NB4 (cell line): ENCODE measurements at regions not wholly inside any gene's neighbourhood (a gene's known extent, or its start where the extent isn't known, plus 50 kb on each side); places are given as distances from the start of the nearest gene placed in this dataset.

ENCODE experiments used
- CTCF ChIP-seq: IDR thresholded peaks from one replicate; pipeline ENCODE4 v1.5.1; 2012; ENCODE audit warnings: low read depth, low read length
- MYC ChIP-seq: IDR thresholded peaks from 2 replicates; pipeline ENCODE4 v1.6.1; 2011; ENCODE audit warnings: low read depth, low read length
- POLR2A ChIP-seq: IDR thresholded peaks from 2 replicates; pipeline ENCODE4 v1.6.1; 2011; ENCODE audit warnings: mild to moderate bottlenecking; ENCODE audit not compliant: insufficient read length; ENCODE audit errors: extremely low read depth

- TF ChIP-seq CTCF = no peak
- TF ChIP-seq POLR2A = no peak
- TF ChIP-seq MYC = no peak
Observed at GRCh38 chr1:81006502-81006901, 794.2 kb upstream of the ADGRL2 start.
